Epithelial cell of proximal tubule (primary cell): ENCODE measurements at regions not wholly inside any gene's neighbourhood (a gene's known extent, or its start where the extent isn't known, plus 50 kb on each side); places are given as distances from the start of the nearest gene placed in this dataset.

Experiments used
- DNase-seq: peaks from one replicate; pipeline ENCODE4 v3.0.0-alpha.2; 2011; ENCODE audit warnings: low read depth
- H3K4me3 ChIP-seq: 2 replicates; pipeline ENCODE4 v1.5.1; 2011; ENCODE audit warnings: low read depth, mild to moderate bottlenecking, low read length
- CTCF ChIP-seq: conservative IDR thresholded peaks from 2 replicates; pipeline ENCODE4 v1.5.1; 2012; ENCODE audit warnings: low read depth, mild to moderate bottlenecking, low read length

GRCh38 chr3:161822291-161822690 lies 325.7 kb downstream of the OTOL1 start:
- DNase-seq: no peak
- H3K4me3 ChIP-seq: no peak overlapping the region
- TF ChIP-seq CTCF: no peak

GRCh38 chr3:161823910-161824309 lies 327.3 kb downstream of the OTOL1 start:
- no peak for TF ChIP-seq CTCF
- no peak for DNase-seq
- H3K4me3 ChIP-seq: no peak overlapping the region

GRCh38 chr3:161838021-161838420 lies 341.4 kb downstream of the OTOL1 start:
- DNase-seq: no peak
- TF ChIP-seq CTCF: no peak
- no peak overlapping the region for H3K4me3 ChIP-seq

GRCh38 chr3:161848376-161848775 lies 351.8 kb downstream of the OTOL1 start:
- no peak for TF ChIP-seq CTCF
- H3K4me3 ChIP-seq: no peak overlapping the region
- DNase-seq: no peak

- no peak for DNase-seq
- peak; percentile 71 for TF ChIP-seq CTCF
- no peak overlapping the region for H3K4me3 ChIP-seq
These were observed 355.4 kb downstream of the OTOL1 start for GRCh38 chr3:161851941-161852566.

GRCh38 chr3:161852744-161853143 lies 356.1 kb downstream of the OTOL1 start:
- no peak overlapping the region for H3K4me3 ChIP-seq
- TF ChIP-seq CTCF: no peak
- DNase-seq: no peak

GRCh38 chr3:161854232-161854771 lies 357.7 kb downstream of the OTOL1 start:
- TF ChIP-seq CTCF: peak; percentile 50
- DNase-seq: peak; percentile 9
- H3K4me3 ChIP-seq: no peak overlapping the region
